ENCODE measurements at regions not wholly inside any gene's neighbourhood (a gene's known extent, or its start where the extent isn't known, plus 50 kb on each side); places are given as distances from the start of the nearest gene placed in this dataset.

DNA sequence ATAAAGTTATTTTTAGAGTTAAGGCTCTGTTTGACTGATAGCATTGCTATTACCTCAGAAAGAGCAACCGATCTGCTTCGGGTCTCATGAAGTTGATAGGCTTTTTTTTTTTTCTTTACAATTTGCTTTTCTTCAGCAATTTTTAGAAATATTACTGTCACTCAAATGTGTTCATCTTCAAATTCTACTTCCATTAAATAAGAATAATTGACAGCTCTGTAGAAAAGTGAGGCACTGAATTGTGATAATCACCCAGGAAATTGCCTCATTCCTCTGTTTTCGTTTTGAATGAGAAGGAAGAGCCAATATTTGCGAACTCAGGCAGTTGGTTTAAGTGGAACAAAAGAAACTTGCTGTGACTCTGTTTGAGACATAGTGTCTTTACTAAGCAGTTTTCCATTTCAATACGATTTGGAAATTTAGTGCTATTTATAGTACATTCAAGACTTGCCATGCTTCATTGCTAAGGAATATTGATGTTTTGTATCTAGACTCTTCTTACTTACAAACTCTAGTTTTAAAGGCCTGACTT lies 700.5 kb upstream of the CDH10 start:
- Histone ChIP-seq H3K4me1 (ENCODE audit: control insufficient read depth in 1 of 2, insufficient read depth in 2 of 2, low read depth in 1 of 2, low read length in 1 of 2) (no peaks in the 10 kb centered on the region), H2AFZ (ENCODE audit: low read depth) (0 out of 2 replicates have a peak overlapping the region, but pooled peaks have one; percentile 0), H3K27me3 (ENCODE audit: insufficient read depth) (no peaks in the 10 kb centered on the region), H3K27ac (ENCODE audit: low read depth in 2 of 2, low read length in 1 of 2) (no peak overlapping the region), H3F3A (replicated peaks; ENCODE audit: insufficient read depth) (no peaks in the 10 kb centered on the region), H3K9me3 (no peaks in the 10 kb centered on the region), H3K4me3 (ENCODE audit: low read depth in 2 of 2, low read length in 1 of 2) (no peak overlapping the region), H3K4me2 (no peak overlapping the region), H3K36me3 (replicated peaks in 1 of 2; ENCODE audit: control insufficient read depth in 1 of 2, insufficient read depth in 2 of 2, low read length in 1 of 2) (no peaks in the 10 kb centered on the region), H3K9ac (no peak overlapping the region), H4K20me1 (ENCODE audit: insufficient read depth) (no peaks in the 10 kb centered on the region), H3K79me2 (ENCODE audit: insufficient read depth) (no peaks in the 10 kb centered on the region), H3K9me2 (no peaks in the 10 kb centered on the region)
- 6% methylated on average over 5 of the region's 5 CpGs for WGBS (ENCODE audit: low lambda C conversion rate)
- no peak for TF ChIP-seq GATA2 (CRISPR knock-in tag; IDR thresholded peaks at IDR 0.05)
- TF ChIP-seq, protein P1, sequence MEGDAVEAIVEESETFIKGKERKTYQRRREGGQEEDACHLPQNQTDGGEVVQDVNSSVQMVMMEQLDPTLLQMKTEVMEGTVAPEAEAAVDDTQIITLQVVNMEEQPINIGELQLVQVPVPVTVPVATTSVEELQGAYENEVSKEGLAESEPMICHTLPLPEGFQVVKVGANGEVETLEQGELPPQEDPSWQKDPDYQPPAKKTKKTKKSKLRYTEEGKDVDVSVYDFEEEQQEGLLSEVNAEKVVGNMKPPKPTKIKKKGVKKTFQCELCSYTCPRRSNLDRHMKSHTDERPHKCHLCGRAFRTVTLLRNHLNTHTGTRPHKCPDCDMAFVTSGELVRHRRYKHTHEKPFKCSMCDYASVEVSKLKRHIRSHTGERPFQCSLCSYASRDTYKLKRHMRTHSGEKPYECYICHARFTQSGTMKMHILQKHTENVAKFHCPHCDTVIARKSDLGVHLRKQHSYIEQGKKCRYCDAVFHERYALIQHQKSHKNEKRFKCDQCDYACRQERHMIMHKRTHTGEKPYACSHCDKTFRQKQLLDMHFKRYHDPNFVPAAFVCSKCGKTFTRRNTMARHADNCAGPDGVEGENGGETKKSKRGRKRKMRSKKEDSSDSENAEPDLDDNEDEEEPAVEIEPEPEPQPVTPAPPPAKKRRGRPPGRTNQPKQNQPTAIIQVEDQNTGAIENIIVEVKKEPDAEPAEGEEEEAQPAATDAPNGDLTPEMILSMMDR (IDR thresholded peaks at IDR 0.05): no peak
- TF ChIP-seq FOSL2 (IDR thresholded peaks at IDR 0.05; ENCODE audit: borderline replicate concordance, low read depth): no peak
- TF ChIP-seq SIN3A (IDR thresholded peaks at IDR 0.05; ENCODE audit: borderline replicate concordance, low read depth, low read length): no peak
- no peak for TF ChIP-seq FOXM1 (IDR thresholded peaks at IDR 0.05; ENCODE audit: low read depth)
- TF ChIP-seq NRF1 (IDR thresholded peaks at IDR 0.05; ENCODE audit: low read depth, low read length): no peak
- TF ChIP-seq FOXJ3 (CRISPR knock-in tag; IDR thresholded peaks at IDR 0.05): no peak
- TF ChIP-seq POLR2AphosphoS5 (IDR thresholded peaks at IDR 0.05; ENCODE audit: low read depth, low read length): no peak
- no peak for TF ChIP-seq RAD21 (IDR thresholded peaks at IDR 0.05; ENCODE audit: low read length)
- TF ChIP-seq RCOR1 (IDR thresholded peaks at IDR 0.05; ENCODE audit: low read length): no peak
- TF ChIP-seq, protein P2, sequence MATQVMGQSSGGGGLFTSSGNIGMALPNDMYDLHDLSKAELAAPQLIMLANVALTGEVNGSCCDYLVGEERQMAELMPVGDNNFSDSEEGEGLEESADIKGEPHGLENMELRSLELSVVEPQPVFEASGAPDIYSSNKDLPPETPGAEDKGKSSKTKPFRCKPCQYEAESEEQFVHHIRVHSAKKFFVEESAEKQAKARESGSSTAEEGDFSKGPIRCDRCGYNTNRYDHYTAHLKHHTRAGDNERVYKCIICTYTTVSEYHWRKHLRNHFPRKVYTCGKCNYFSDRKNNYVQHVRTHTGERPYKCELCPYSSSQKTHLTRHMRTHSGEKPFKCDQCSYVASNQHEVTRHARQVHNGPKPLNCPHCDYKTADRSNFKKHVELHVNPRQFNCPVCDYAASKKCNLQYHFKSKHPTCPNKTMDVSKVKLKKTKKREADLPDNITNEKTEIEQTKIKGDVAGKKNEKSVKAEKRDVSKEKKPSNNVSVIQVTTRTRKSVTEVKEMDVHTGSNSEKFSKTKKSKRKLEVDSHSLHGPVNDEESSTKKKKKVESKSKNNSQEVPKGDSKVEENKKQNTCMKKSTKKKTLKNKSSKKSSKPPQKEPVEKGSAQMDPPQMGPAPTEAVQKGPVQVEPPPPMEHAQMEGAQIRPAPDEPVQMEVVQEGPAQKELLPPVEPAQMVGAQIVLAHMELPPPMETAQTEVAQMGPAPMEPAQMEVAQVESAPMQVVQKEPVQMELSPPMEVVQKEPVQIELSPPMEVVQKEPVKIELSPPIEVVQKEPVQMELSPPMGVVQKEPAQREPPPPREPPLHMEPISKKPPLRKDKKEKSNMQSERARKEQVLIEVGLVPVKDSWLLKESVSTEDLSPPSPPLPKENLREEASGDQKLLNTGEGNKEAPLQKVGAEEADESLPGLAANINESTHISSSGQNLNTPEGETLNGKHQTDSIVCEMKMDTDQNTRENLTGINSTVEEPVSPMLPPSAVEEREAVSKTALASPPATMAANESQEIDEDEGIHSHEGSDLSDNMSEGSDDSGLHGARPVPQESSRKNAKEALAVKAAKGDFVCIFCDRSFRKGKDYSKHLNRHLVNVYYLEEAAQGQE (IDR thresholded peaks at IDR 0.05; ENCODE audit: low read depth, low read length): no peak
- no peak for TF ChIP-seq MEF2A (IDR thresholded peaks at IDR 0.05; ENCODE audit: borderline replicate concordance, low read depth)
- TF ChIP-seq GABPA (IDR thresholded peaks at IDR 0.05; ENCODE audit: low read depth): no peak
- no peak for TF ChIP-seq YY1 (IDR thresholded peaks at IDR 0.05; ENCODE audit: low read depth)
- TF ChIP-seq, protein P3, sequence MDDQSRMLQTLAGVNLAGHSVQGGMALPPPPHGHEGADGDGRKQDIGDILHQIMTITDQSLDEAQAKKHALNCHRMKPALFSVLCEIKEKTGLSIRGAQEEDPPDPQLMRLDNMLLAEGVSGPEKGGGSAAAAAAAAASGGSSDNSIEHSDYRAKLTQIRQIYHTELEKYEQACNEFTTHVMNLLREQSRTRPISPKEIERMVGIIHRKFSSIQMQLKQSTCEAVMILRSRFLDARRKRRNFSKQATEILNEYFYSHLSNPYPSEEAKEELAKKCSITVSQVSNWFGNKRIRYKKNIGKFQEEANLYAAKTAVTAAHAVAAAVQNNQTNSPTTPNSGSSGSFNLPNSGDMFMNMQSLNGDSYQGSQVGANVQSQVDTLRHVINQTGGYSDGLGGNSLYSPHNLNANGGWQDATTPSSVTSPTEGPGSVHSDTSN (IDR thresholded peaks at IDR 0.05): no peak
- no peak for TF ChIP-seq EZH2phosphoT487 (IDR thresholded peaks at IDR 0.05; ENCODE audit: borderline replicate concordance, low read depth)
- ChIA-PET CTCF (no interaction called here), POLR2A (no interaction called here)
- no peak for DNase-seq

Data from SK-N-SH (cell line).